ENCODE measurements at regions not wholly inside any gene's neighbourhood (a gene's known extent, or its start where the extent isn't known, plus 50 kb on each side); places are given as distances from the start of the nearest gene placed in this dataset.

DNA sequence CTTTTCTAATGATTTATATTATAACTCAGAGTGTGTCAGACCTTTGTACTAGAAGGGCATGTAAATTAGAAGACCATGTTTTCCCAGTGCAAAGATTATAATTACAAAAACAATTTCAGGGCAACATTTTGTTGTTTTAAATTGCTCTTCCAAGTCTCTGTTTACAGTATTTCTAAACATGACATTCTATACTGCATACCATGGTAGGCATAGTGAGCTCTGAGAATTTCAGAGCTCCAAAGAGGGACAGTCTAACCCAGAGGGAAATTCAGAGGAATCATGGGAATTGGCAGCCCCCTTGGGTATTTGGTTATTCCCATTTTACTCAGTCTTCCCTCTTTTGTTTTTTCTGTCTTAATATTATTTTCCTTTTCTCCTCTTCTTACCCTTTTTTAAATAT, 361.5 kb upstream of the SEMA6D start:
- TF ChIP-seq, protein P1, sequence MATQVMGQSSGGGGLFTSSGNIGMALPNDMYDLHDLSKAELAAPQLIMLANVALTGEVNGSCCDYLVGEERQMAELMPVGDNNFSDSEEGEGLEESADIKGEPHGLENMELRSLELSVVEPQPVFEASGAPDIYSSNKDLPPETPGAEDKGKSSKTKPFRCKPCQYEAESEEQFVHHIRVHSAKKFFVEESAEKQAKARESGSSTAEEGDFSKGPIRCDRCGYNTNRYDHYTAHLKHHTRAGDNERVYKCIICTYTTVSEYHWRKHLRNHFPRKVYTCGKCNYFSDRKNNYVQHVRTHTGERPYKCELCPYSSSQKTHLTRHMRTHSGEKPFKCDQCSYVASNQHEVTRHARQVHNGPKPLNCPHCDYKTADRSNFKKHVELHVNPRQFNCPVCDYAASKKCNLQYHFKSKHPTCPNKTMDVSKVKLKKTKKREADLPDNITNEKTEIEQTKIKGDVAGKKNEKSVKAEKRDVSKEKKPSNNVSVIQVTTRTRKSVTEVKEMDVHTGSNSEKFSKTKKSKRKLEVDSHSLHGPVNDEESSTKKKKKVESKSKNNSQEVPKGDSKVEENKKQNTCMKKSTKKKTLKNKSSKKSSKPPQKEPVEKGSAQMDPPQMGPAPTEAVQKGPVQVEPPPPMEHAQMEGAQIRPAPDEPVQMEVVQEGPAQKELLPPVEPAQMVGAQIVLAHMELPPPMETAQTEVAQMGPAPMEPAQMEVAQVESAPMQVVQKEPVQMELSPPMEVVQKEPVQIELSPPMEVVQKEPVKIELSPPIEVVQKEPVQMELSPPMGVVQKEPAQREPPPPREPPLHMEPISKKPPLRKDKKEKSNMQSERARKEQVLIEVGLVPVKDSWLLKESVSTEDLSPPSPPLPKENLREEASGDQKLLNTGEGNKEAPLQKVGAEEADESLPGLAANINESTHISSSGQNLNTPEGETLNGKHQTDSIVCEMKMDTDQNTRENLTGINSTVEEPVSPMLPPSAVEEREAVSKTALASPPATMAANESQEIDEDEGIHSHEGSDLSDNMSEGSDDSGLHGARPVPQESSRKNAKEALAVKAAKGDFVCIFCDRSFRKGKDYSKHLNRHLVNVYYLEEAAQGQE (IDR thresholded peaks at IDR 0.05; ENCODE audit: insufficient read depth in 1 of 2, low read depth in 2 of 2, low read length in 2 of 2) = no peak
- TF ChIP-seq POLR2AphosphoS5 (IDR thresholded peaks at IDR 0.05; ENCODE audit: low read depth, low read length) (no peak), TAF1 (IDR thresholded peaks at IDR 0.05; ENCODE audit: borderline replicate concordance, insufficient read depth, low read length) (no peak), SIN3A (IDR thresholded peaks at IDR 0.05; ENCODE audit: borderline replicate concordance, insufficient read depth, low read length) (no peak)
